SH-SY5Y (cell line): ENCODE measurements at regions not wholly inside any gene's neighbourhood (a gene's known extent, or its start where the extent isn't known, plus 50 kb on each side); places are given as distances from the start of the nearest gene placed in this dataset.

ENCODE experiments used
- GATA2 ChIP-seq: IDR thresholded peaks from 2 replicates; pipeline ENCODE4 v1.6.1; 2011; ENCODE audit warnings: mild to moderate bottlenecking, low read depth, low read length
- GATA3 ChIP-seq: IDR thresholded peaks from 2 replicates; pipeline ENCODE4 v1.6.1; 2011; ENCODE audit warnings: low read depth, mild to moderate bottlenecking, low read length, moderate library complexity

GRCh38 chr11:95495706-95496105, 264.7 kb upstream of the SESN3 start:
- TF ChIP-seq GATA2 (no peak), GATA3 (no peak)

GRCh38 chr11:95494856-95495255, 263.9 kb upstream of the SESN3 start:
- TF ChIP-seq GATA3 (no peak), GATA2 (no peak)

- TF ChIP-seq GATA3 (no peak), GATA2 (no peak)
These were observed 263.2 kb upstream of the SESN3 start for GRCh38 chr11:95494167-95494566.

GRCh38 chr11:95490625-95491024, 259.6 kb upstream of the SESN3 start:
- TF ChIP-seq GATA3 (no peak), GATA2 (no peak)

DNA sequence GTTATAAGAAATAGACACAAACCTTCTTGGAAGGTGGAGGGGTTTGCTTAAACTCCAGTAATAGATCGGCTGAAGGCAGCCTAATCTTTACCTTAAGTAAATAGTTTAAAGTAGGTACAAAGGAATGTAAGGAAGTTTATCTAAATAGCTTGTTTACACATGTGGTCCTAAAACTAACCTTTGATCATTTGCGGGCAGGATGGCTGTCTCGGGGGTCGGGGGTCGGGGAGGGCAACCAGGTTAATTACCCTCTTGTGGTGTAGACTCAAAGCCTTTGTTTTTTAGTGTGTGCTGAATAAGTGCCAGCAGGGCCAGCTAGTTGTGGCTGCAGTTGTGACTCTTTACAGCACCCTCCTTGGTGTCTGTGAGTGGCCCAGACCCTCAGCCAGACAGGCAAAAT, 256.9 kb upstream of the SESN3 start:
- TF ChIP-seq GATA2: no peak
- TF ChIP-seq GATA3: no peak

GRCh38 chr11:95487391-95487790, 256.4 kb upstream of the SESN3 start:
- no peak for TF ChIP-seq GATA2
- TF ChIP-seq GATA3: no peak

DNA sequence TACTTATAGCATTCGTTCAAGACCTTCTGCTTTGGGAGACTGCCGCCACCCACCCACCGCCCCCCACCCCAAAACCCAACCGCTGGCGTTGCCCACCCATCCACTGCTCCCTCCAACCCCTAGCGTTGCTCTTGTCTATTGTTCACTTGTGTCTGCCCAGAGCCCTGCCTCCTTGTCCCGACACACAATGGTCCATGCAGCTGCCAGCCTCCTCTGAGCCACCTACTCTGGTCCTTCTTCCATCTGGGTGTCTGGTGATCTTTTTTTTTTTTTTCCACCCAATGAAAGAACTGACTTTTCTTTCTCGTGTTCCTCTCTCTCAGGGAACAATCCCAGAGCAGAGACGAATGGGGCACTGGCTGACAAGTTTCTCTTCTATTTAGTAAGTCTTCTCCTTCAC, 256.0 kb upstream of the SESN3 start:
- TF ChIP-seq GATA3: no peak
- TF ChIP-seq GATA2: no peak

GRCh38 chr11:95486466-95486865, 255.5 kb upstream of the SESN3 start:
- TF ChIP-seq GATA3 (no peak), GATA2 (0 out of 2 replicates have a peak, but pooled peaks have one; percentile 21)

GRCh38 chr11:95485115-95485900, 254.3 kb upstream of the SESN3 start:
- TF ChIP-seq GATA3: no peak
- no peak for TF ChIP-seq GATA2

GRCh38 chr11:95483339-95483738, 252.3 kb upstream of the SESN3 start:
- TF ChIP-seq GATA2: no peak
- no peak for TF ChIP-seq GATA3

DNA sequence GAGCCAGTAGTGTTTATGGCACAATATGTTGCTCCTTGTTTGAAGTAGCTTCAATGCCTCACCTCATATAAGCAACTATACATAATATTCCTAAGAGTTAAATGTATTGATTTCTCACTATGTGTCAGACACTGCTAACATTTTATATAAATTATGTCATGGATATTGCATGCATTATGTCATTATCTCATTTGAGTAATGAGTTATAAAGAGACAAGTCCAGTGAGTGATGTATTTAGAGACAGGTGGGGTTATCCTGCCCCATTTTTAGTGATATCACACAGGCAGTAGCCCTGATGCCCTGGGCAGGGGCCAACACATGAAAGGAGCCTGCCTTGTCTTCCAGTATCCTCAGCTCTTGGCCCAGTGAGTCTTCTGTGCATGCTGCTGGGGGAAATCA, 247.0 kb upstream of the SESN3 start:
- TF ChIP-seq GATA3 (no peak), GATA2 (no peak)

DNA sequence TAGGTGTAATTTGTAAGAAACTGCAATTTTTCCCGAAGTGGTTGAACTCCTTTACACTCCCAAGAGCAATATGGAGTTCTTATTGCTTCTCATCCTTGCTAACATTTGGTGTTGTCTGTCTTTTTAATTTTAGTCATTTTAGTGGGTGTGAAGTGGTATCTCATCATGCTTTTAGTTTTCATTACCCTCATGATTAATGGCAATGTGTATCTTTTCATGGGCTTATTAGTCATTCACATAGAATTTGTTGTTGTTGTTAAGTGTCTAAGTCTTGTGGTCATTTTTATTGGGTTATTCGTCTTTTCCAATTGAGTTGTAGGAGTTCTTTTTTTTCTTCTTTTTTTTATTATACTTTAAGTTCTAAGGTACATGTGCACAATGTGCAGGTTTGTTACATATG, 238.3 kb upstream of the SESN3 start:
- TF ChIP-seq GATA2: no peak
- TF ChIP-seq GATA3: no peak

DNA sequence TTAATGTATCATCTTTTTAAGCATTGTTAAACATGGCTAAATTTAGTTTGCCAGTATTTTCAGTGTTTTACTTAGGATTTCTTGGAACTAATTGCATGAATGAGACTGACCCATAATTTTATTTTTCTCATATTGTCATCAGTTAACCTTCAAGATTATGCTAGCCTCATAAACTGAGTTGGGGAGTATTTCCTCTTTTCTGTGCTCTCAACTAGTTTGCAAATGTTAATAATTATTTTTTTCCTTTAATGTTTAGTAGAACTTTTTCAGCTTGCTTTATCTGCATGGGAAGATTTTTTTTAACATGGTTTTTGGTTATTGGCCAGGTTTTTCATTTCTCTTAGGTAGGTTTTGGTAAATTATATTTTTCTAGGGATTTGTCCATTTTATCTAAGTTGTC, 235.4 kb upstream of the SESN3 start:
- no peak for TF ChIP-seq GATA3
- no peak for TF ChIP-seq GATA2

DNA sequence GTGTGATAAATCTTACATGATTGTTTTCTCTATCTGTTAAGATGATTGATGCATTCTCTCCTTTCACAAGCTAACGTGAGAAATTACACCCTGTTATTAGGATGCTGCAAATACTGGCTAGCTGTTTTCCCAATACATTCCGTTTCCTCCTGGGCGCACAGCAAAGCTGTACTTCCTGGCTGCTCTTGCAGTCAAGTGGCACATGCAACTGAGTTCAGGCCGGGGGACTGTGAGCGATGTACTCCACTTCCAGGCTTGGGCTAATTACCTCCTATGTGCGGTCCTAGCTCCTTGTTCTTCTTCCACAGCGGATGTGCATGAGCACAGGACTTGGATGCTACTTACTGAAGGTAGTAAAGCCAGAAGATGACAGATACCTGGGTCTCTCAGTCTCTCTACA, 234.9 kb upstream of the SESN3 start:
- TF ChIP-seq GATA2 (no peak), GATA3 (no peak)

GRCh38 chr11:95461858-95462257, 230.9 kb upstream of the SESN3 start:
- no peak for TF ChIP-seq GATA2
- TF ChIP-seq GATA3: no peak

DNA sequence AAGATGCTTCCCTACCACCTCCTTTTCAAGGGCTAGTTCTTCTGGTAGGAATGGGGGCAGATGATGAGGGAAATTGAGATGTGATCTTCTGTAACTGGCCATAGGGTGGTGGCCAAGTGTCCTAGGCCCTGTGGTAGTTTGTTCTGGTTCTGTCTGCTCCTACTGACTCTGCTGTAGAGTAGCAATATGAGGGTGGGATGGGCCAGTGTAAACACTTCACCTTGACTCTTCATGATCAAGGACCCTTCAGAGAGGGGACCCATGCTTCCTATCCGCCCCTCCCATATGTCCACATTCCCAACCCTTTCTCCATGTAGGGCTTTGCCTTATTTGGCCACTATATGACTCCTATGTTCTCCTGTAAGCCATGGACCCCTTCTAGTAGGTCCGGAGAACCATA, 230.3 kb upstream of the SESN3 start:
- TF ChIP-seq GATA3 (no peak), GATA2 (no peak)
